ENCODE measurements at regions not wholly inside any gene's neighbourhood (a gene's known extent, or its start where the extent isn't known, plus 50 kb on each side); places are given as distances from the start of the nearest gene placed in this dataset.
A peak's percentile ranks its signal among the peaks of the same experiment; 100 is the strongest.
"Not testable (repeated sequence)": the region's sequence is repeated elsewhere in the genome, so short reads cannot be mapped to it uniquely, and the experiment has no call there.

GRCh38 chrX:111041018-111041462, 55.0 kb upstream of the PAK3 start:
- FAIRE-seq: no peak
- no peak for DNase-seq (ENCODE audit: low spot score in 2 of 2)

- DNase-seq (ENCODE audit: low spot score in 2 of 2) (no peak), FAIRE-seq (no peak)
These were observed 55.5 kb upstream of the PAK3 start for GRCh38 chrX:111040377-111041017.

- no peak for DNase-seq (ENCODE audit: low spot score in 2 of 2)
- FAIRE-seq: no peak
These were observed 56.4 kb upstream of the PAK3 start for GRCh38 chrX:111039606-111040005.

- FAIRE-seq (no peak), DNase-seq (ENCODE audit: low spot score in 2 of 2) (no peak)
These were observed 60.0 kb upstream of the PAK3 start for GRCh38 chrX:111035991-111036390.

- DNase-seq (ENCODE audit: low spot score in 2 of 2): no peak
- no peak for FAIRE-seq
These were observed 60.7 kb upstream of the PAK3 start for GRCh38 chrX:111035256-111035655.

- DNase-seq (ENCODE audit: low spot score in 2 of 2); FAIRE-seq: not testable (repeated sequence)
These were observed 73.0 kb upstream of the PAK3 start for GRCh38 chrX:111022998-111023397.

- FAIRE-seq: no peak
These were observed 75.7 kb upstream of the PAK3 start for GRCh38 chrX:111020283-111020682.

GRCh38 chrX:111013778-111014455, 82.1 kb upstream of the PAK3 start:
- DNase-seq (ENCODE audit: low spot score in 2 of 2) (no peak), FAIRE-seq (no peak)

More at GRCh38 chrX:111020283-111020682, 75.7 kb upstream of the PAK3 start:
- DNase-seq (ENCODE audit: low spot score in 2 of 2): no peak

- FAIRE-seq: no peak
These were observed 85.9 kb upstream of the PAK3 start for GRCh38 chrX:111010111-111010510.

GRCh38 chrX:111009256-111009655, 86.7 kb upstream of the PAK3 start:
- FAIRE-seq (no peak), DNase-seq (ENCODE audit: low spot score in 2 of 2) (no peak)

More at GRCh38 chrX:111010111-111010510, 85.9 kb upstream of the PAK3 start:
- no peak for DNase-seq (ENCODE audit: low spot score in 2 of 2)

GRCh38 chrX:111008126-111008525, 87.9 kb upstream of the PAK3 start:
- FAIRE-seq (no peak), DNase-seq (ENCODE audit: low spot score in 2 of 2) (no peak)

GRCh38 chrX:111007238-111007637, 88.8 kb upstream of the PAK3 start:
- FAIRE-seq (no peak), DNase-seq (ENCODE audit: low spot score in 2 of 2) (no peak)

GRCh38 chrX:111006116-111006515, 89.9 kb upstream of the PAK3 start:
- no peak for FAIRE-seq

GRCh38 chrX:111005166-111005565, 90.8 kb upstream of the PAK3 start:
- FAIRE-seq (no peak), DNase-seq (ENCODE audit: low spot score in 2 of 2) (no peak)

More at GRCh38 chrX:111006116-111006515, 89.9 kb upstream of the PAK3 start:
- DNase-seq (ENCODE audit: low spot score in 2 of 2): no peak

- FAIRE-seq: no peak
- no peak for DNase-seq (ENCODE audit: low spot score in 2 of 2)
These were observed 92.9 kb upstream of the PAK3 start for GRCh38 chrX:111003118-111003517.

- FAIRE-seq (no peak), DNase-seq (ENCODE audit: low spot score in 2 of 2) (peak in 1 of 2 donors; percentile 4)
These were observed 103.4 kb upstream of the PAK3 start for GRCh38 chrX:110992611-110993010.

GRCh38 chrX:110989869-110990268, 106.1 kb upstream of the PAK3 start:
- DNase-seq (ENCODE audit: low spot score in 2 of 2) (no peak), FAIRE-seq (no peak)

GRCh38 chrX:110989447-110989846, 106.5 kb upstream of the PAK3 start:
- FAIRE-seq: no peak

GRCh38 chrX:110987292-110987691, 108.7 kb upstream of the PAK3 start:
- DNase-seq (ENCODE audit: low spot score in 2 of 2) (no peak), FAIRE-seq (no peak)

More at GRCh38 chrX:110989447-110989846, 106.5 kb upstream of the PAK3 start:
- DNase-seq (ENCODE audit: low spot score in 2 of 2): no peak

GRCh38 chrX:110985470-110985869, 110.5 kb upstream of the PAK3 start:
- no peak for FAIRE-seq
- DNase-seq (ENCODE audit: low spot score in 2 of 2): no peak

- FAIRE-seq: no peak
- no peak for DNase-seq (ENCODE audit: low spot score in 2 of 2)
These were observed 113.0 kb upstream of the PAK3 start for GRCh38 chrX:110983024-110983423.

GRCh38 chrX:110966839-110967238, 129.2 kb upstream of the PAK3 start:
- FAIRE-seq: no peak
- DNase-seq (ENCODE audit: low spot score in 2 of 2): no peak
